RWPE1 (cell line): ENCODE measurements at regions not wholly inside any gene's neighbourhood (a gene's known extent, or its start where the extent isn't known, plus 50 kb on each side); places are given as distances from the start of the nearest gene placed in this dataset.

Experiments used
- CTCF ChIA-PET: fragments of 350-600 bp; sonication (Branson Sonifier 250); formaldehyde crosslinking; extraction: SDS; loops from one replicate; lab custom pipeline; 2021; lab: Yijun Ruan, JAX
- POLR2A ChIA-PET: fragments of 400-600 bp; formaldehyde crosslinking; extraction: SDS; loops from one replicate; lab custom pipeline; 2020; ENCODE audit warnings: antibody characterized with exemption; ENCODE audit not compliant: low non-redundant PET; lab: Yijun Ruan, JAX
- DNase-seq: peaks from one replicate; pipeline ENCODE4 v3.0.0; 2012; ENCODE audit warnings: low spot score
- H3K27ac ChIP-seq: fragments of 450-650 bp; 2 replicates; pipeline ENCODE4 v1.5.1; 2017
- TF ChIP-seq, protein P1 (sequence below): fragments of 450-650 bp; conservative IDR thresholded peaks from 2 replicates; pipeline ENCODE4 v1.5.1; 2017; ENCODE audit warnings: low read depth, mild to moderate bottlenecking

DNA sequence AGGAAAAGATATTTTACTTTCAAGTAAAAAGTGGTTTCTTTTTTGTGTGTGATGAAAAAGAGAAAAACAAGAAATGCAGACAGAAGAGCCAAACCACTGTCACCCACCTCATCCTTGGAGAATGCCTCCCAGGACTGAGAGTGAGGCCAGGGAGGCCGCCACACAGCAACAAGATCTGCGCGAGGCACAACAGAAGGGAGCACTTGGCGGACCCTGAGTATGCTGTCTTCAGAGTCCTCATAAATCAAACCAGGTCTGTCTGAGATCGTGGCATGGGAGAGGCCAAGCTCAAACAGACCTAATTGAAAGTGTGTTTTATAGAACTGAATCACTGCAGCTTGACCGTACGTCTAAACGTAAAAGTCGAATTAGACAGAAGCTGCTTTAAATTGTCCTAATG lies 134.3 kb upstream of the VCX2 start:
- TF ChIP-seq, protein P1, sequence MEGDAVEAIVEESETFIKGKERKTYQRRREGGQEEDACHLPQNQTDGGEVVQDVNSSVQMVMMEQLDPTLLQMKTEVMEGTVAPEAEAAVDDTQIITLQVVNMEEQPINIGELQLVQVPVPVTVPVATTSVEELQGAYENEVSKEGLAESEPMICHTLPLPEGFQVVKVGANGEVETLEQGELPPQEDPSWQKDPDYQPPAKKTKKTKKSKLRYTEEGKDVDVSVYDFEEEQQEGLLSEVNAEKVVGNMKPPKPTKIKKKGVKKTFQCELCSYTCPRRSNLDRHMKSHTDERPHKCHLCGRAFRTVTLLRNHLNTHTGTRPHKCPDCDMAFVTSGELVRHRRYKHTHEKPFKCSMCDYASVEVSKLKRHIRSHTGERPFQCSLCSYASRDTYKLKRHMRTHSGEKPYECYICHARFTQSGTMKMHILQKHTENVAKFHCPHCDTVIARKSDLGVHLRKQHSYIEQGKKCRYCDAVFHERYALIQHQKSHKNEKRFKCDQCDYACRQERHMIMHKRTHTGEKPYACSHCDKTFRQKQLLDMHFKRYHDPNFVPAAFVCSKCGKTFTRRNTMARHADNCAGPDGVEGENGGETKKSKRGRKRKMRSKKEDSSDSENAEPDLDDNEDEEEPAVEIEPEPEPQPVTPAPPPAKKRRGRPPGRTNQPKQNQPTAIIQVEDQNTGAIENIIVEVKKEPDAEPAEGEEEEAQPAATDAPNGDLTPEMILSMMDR: no peak
- CTCF ChIA-PET: interaction anchor here (0.6 kb wide), 1 partner anchor 99 kb away, joined by 3 read pairs; no protein-coding TSS in a partner anchor
- POLR2A ChIA-PET: no interaction called here
- DNase-seq: no peak
- H3K27ac ChIP-seq: no peak overlapping the region

- TF ChIP-seq, protein P1: no peak
- ChIA-PET POLR2A (no interaction called here), CTCF (interaction anchor here (0.6 kb wide), 1 partner anchor 98 kb away, joined by 3 read pairs; no protein-coding TSS in a partner anchor)
- H3K27ac ChIP-seq: no peak overlapping the region
- DNase-seq: no peak
Measured at GRCh38 chrX:8306291-8306925, 135.3 kb upstream of the VCX2 start.

- no peak for DNase-seq
- TF ChIP-seq, protein P1: no peak
- ChIA-PET CTCF (no interaction called here), POLR2A (no interaction called here)
- H3K27ac ChIP-seq: no peak overlapping the region
Measured at GRCh38 chrX:8310409-8310808, 139.3 kb upstream of the VCX2 start.

DNA sequence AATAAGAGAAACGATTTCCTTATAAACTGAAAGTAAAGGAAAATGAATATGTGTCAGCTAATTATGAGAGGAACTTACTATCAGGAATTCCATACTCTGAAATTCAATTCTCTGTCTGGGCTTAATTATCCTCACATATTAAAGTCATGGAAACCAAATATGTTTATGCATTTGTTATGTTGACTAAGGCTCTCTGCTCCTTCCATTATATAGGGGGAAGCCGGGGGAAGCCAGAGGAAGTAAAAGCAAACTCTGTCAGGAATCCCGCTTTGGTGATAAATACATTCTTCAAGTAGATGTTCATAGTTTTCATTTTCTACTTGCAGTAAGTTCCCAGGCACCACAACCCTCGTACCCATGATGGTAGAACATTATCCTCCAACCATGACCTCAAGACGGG lies 142.8 kb upstream of the VCX2 start:
- no peak overlapping the region for H3K27ac ChIP-seq
- TF ChIP-seq, protein P1: no peak
- ChIA-PET POLR2A (no interaction called here), CTCF (no interaction called here)
- no peak for DNase-seq

- CTCF ChIA-PET: no interaction called here
Measured at GRCh38 chrX:8314881-8315280, 143.8 kb upstream of the VCX2 start.

GRCh38 chrX:8319359-8319758 lies 145.3 kb upstream of the VCX3B start:
- POLR2A ChIA-PET: no interaction called here
- CTCF ChIA-PET: no interaction called here
- no peak overlapping the region for H3K27ac ChIP-seq
- no peak for DNase-seq
- TF ChIP-seq, protein P1: no peak

More at GRCh38 chrX:8314881-8315280, 143.8 kb upstream of the VCX2 start:
- POLR2A ChIA-PET: no interaction called here
- TF ChIP-seq, protein P1: no peak
- H3K27ac ChIP-seq: no peak overlapping the region
- DNase-seq: no peak
